Right atrium auricular region (tissue), 2 donors: ENCODE measurements at regions not wholly inside any gene's neighbourhood (a gene's known extent, or its start where the extent isn't known, plus 50 kb on each side); places are given as distances from the start of the nearest gene placed in this dataset.

Experiments
- DNase-seq: peaks from one replicate; pipeline ENCODE4 v3.0.0-alpha.2; 2019; ENCODE audit warnings: low spot score
- H3K27ac ChIP-seq, 2 donors: fragments of 200-600 bp; sonication (generic); 1 replicate in 1 of 2; 2 replicates in 1 of 2; pipeline ENCODE4 v1.5.1; 2016 to 2019
- H3K27me3 ChIP-seq, 2 donors: fragments of 200-600 bp; sonication (generic); one replicate each; pipeline versions ENCODE4 v1.5.1 to v1.6.0; 2017 to 2019
- H3K36me3 ChIP-seq: fragments of 200-600 bp; sonication (generic); one replicate; pipeline ENCODE4 v1.5.1; 2016
- H3K4me1 ChIP-seq, 2 donors: fragments of 200-600 bp; sonication (generic); one replicate each; pipeline versions ENCODE4 v1.5.1 to v1.6.0; 2017 to 2019
- H3K4me3 ChIP-seq, 2 donors: fragments of 200-600 bp; sonication (generic); 1 replicate in 1 of 2; 2 replicates in 1 of 2; pipeline ENCODE4 v1.5.1; 2017 to 2019; ENCODE audit warnings: mild to moderate bottlenecking in 1 of 2, moderate library complexity in 1 of 2
- H3K9me3 ChIP-seq, 2 donors: fragments of 200-600 bp; sonication (generic); one replicate each; pipeline ENCODE4 v1.5.1; 2019
- TF ChIP-seq, protein P1 (sequence below), 2 donors: fragments of 200-600 bp; sonication (generic); IDR thresholded peaks; one replicate each; pipeline ENCODE4 v1.5.1; 2019; ENCODE audit warnings: antibody characterized with exemption in 2 of 2

DNA sequence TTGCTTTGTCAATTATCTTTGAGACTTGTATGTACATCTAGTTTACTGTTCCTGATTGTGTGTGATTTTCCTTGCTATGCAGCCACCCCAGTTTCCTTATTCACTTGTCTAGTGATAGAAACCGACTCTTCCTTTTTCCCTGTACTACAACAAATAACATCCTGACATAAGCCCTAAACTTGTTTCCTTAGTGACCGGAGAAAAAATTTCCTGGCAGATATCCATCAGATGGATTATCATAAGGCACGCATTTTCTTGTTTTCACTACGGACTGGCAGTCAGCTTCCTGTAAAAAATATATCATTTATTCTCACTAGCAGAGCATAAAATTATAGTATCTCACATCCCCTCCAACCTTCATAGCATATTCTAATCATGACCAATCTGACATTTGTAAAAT is 410.7 kb downstream of the CENPC start:
- Histone ChIP-seq H3K9me3 (no peaks in the 10 kb centered on the region), H3K4me3 (no peak overlapping the region), H3K36me3 (no peaks in the 10 kb centered on the region), H3K4me1 (no peaks in the 10 kb centered on the region), H3K27me3 (no peaks in the 10 kb centered on the region), H3K27ac (no peak overlapping the region)
- TF ChIP-seq, protein P1, sequence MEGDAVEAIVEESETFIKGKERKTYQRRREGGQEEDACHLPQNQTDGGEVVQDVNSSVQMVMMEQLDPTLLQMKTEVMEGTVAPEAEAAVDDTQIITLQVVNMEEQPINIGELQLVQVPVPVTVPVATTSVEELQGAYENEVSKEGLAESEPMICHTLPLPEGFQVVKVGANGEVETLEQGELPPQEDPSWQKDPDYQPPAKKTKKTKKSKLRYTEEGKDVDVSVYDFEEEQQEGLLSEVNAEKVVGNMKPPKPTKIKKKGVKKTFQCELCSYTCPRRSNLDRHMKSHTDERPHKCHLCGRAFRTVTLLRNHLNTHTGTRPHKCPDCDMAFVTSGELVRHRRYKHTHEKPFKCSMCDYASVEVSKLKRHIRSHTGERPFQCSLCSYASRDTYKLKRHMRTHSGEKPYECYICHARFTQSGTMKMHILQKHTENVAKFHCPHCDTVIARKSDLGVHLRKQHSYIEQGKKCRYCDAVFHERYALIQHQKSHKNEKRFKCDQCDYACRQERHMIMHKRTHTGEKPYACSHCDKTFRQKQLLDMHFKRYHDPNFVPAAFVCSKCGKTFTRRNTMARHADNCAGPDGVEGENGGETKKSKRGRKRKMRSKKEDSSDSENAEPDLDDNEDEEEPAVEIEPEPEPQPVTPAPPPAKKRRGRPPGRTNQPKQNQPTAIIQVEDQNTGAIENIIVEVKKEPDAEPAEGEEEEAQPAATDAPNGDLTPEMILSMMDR (IDR thresholded peaks at IDR 0.05): no peak
- no peak for DNase-seq

DNA sequence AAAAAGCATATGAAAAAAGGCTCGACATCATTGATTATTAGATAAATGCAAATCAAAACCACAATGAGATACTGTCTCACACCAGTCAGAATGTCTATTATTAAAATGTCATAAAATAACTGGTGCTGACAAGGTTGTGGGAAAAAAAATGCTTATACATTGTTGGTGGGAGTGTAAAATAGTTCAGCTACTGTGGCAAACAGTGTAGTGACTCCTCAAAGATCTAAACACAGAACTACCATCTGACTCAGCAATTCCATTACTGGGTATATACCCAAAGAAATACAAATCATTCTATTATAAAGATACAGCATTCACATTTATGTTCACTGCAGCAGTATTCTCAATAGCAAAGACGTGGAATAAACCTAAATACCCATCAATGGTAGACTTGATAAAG is 412.1 kb downstream of the CENPC start:
- no peak for DNase-seq
- Histone ChIP-seq H3K27ac (no peak overlapping the region), H3K36me3 (no peaks in the 10 kb centered on the region), H3K4me1 (no peaks in the 10 kb centered on the region), H3K4me3 (no peak overlapping the region), H3K9me3 (no peaks in the 10 kb centered on the region), H3K27me3 (no peaks in the 10 kb centered on the region)
- TF ChIP-seq, protein P1 (IDR thresholded peaks at IDR 0.05): no peak

DNA sequence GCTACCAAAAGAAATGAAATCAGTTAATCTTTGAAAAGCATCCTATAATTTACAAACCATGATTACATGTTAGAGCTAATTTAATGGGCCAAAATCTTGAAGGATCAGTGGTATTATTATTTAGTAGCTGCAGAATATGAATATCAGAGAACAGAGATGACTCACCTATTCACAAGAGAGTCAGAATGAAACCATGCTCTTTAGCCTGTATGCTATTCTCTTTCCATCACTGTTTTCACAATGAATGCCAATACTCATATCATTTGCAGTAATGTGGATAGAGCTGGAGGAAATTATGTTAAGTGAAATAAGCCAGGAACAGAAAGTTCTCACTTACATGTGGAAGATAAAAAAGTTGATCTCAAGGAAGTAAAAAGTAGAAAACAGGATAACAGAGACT is 414.1 kb downstream of the CENPC start:
- Histone ChIP-seq H3K4me3 (no peak overlapping the region), H3K36me3 (no peaks in the 10 kb centered on the region), H3K4me1 (no peaks in the 10 kb centered on the region), H3K27me3 (no peaks in the 10 kb centered on the region), H3K27ac (peak overlapping the region in 1 of 2 donors; percentile 43), H3K9me3 (no peaks in the 10 kb centered on the region)
- TF ChIP-seq, protein P1 (IDR thresholded peaks at IDR 0.05): no peak
- DNase-seq: no peak

DNA sequence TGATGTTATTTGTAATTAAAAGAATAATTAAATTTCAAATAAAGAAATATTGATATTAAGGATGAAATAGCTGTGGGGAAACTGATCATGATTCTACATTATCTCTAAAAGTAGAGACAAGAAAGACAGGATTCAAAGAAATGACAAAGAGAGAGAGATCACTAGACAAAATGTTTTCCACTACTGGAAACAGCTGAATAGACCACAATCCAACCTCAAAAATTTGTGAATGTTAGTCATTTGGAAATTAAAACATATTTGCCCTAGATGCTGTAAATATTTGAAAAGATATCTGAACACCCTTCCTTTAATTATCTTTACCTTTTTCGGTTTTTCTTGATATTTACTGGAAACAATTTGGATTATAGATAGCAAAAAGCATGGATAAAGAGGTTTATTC is 414.9 kb downstream of the CENPC start:
- no peaks in the 10 kb centered on the region for H3K36me3 ChIP-seq
- H3K4me1 ChIP-seq: no peaks in the 10 kb centered on the region
- no peak for DNase-seq
- no peak overlapping the region for H3K4me3 ChIP-seq
- TF ChIP-seq, protein P1 (IDR thresholded peaks at IDR 0.05): no peak
- no peaks in the 10 kb centered on the region for H3K9me3 ChIP-seq
- H3K27me3 ChIP-seq: no peaks in the 10 kb centered on the region
- peak overlapping the region in 1 of 2 donors; percentile 15 for H3K27ac ChIP-seq

DNA sequence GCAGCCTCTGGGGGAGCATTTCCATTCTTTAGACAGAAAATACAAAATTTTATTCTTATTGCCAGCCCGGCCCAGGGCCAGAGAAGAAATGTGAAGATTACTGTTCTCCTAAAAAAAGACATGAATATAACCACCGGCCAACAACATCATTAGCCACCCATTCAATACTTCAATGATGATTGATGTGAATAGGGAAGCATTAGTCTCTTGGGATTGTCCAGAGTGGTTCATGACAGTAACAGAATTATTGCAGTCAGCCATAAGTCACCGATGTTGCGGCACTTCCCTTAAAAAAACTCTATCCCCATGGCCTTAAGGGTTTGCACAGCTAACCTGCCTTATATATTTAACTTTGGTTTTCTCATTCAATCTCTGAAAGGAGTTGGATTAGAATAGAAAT is 418.7 kb downstream of the CENPC start:
- Histone ChIP-seq H3K36me3 (no peaks in the 10 kb centered on the region), H3K4me3 (no peak overlapping the region), H3K27ac (no peak overlapping the region), H3K4me1 (no peaks in the 10 kb centered on the region), H3K9me3 (no peaks in the 10 kb centered on the region), H3K27me3 (no peaks in the 10 kb centered on the region)
- TF ChIP-seq, protein P1 (IDR thresholded peaks at IDR 0.05): no peak
- no peak for DNase-seq
